Endothelial cell of umbilical vein (primary cell): ENCODE measurements at regions not wholly inside any gene's neighbourhood (a gene's known extent, or its start where the extent isn't known, plus 50 kb on each side); places are given as distances from the start of the nearest gene placed in this dataset.
"Not testable (repeated sequence)": the region's sequence is repeated elsewhere in the genome, so short reads cannot be mapped to it uniquely, and the experiment has no call there.

Experiments
- BruUV-seq: library from RNA; stranded (reverse); fragments of 400-500 nt; replicated peaks from 2 replicates; lab custom pipeline; 2021; lab: Mats Ljungman, UMichigan
- CTCF ChIA-PET: fragments of 300-600, 350-600 bp; sonication (Branson Sonifier 250); formaldehyde crosslinking; loops from one replicate; lab custom pipeline; 2021; ENCODE audit warnings: antibody characterized with exemption, inconsistent platforms; lab: Charles Lee
- POLR2A ChIA-PET: fragments of 300-600, 350-600 bp; sonication (Branson Sonifier 250); formaldehyde crosslinking; loops from one replicate; lab custom pipeline; 2021; ENCODE audit warnings: antibody characterized with exemption, inconsistent platforms; lab: Charles Lee
- DNase-seq: peaks from one replicate; pipeline ENCODE4 v3.0.0-alpha.2; 2011; ENCODE audit warnings: low read depth, low spot score
- FAIRE-seq: peaks from 2 replicates; lab custom pipeline; 2011; peaks lifted over from hg19 to GRCh38; lab: Jason Lieb, UNC
- H2AFZ ChIP-seq: 2 replicates; pipeline ENCODE4 v1.6.0; 2012; ENCODE audit warnings: low read depth, low read length, control low read depth, inconsistent platforms
- H3K27ac ChIP-seq: 2 replicates; pipeline ENCODE4 v1.5.1; 2011; ENCODE audit warnings: low read depth, mild to moderate bottlenecking, control low read depth, low read length, moderate library complexity; ENCODE audit not compliant: insufficient read depth
- H3K27me3 ChIP-seq, 2 experiments: 2 replicates each; pipeline versions ENCODE4 v1.6.0 to v1.6.1; 2011; ENCODE audit warnings: low read length in 2 of 2, mixed read lengths in 1 of 2; ENCODE audit not compliant: control insufficient read depth in 2 of 2, insufficient read depth in 2 of 2
- H3K36me3 ChIP-seq, 2 experiments: 2 replicates in 1 of 2; 3 replicates in 1 of 2; pipeline ENCODE4 v1.5.1; 2011; ENCODE audit warnings: low read length in 2 of 2, mild to moderate bottlenecking in 1 of 2, moderate library complexity in 1 of 2; ENCODE audit not compliant: control insufficient read depth in 2 of 2, insufficient read depth in 2 of 2; ENCODE audit errors: extremely low read depth in 1 of 2
- H3K4me1 ChIP-seq: 3 replicates; pipeline ENCODE4 v1.5.1; 2011; ENCODE audit warnings: mild to moderate bottlenecking, low read length; ENCODE audit not compliant: control insufficient read depth, insufficient read depth; ENCODE audit errors: extremely low read depth
- H3K4me2 ChIP-seq: 2 replicates; pipeline ENCODE4 v1.6.1; 2011; ENCODE audit warnings: low read length, control low read depth, mixed read lengths; ENCODE audit not compliant: insufficient read depth
- H3K4me3 ChIP-seq, 3 experiments: fragments of 200-600 bp in 1 of 3; sonication (generic), shearing (Covaris generic) in 1 of 3; replicated peaks in 1 of 3; 2 replicates each; pipeline ENCODE4 v1.5.1; 2011 to 2016; ENCODE audit warnings: control low read depth in 3 of 3, low read length in 3 of 3, mild to moderate bottlenecking in 2 of 3, inconsistent platforms in 1 of 3, low read depth in 1 of 3, moderate library complexity in 1 of 3; ENCODE audit not compliant: insufficient read depth in 1 of 3
- H3K79me2 ChIP-seq: 2 replicates; pipeline ENCODE4 v1.6.0; 2012; ENCODE audit warnings: low read length, inconsistent platforms; ENCODE audit not compliant: control insufficient read depth, insufficient read depth
- H3K9ac ChIP-seq: replicated peaks from 2 replicates; pipeline ENCODE3; 2011; ENCODE audit warnings: low read length, control low read depth; ENCODE audit not compliant: insufficient read depth; ENCODE audit errors: extremely low read depth
- H3K9me1 ChIP-seq: replicated peaks from 3 replicates; pipeline ENCODE4 v1.6.0; 2011; ENCODE audit warnings: mild to moderate bottlenecking, low read length; ENCODE audit not compliant: control insufficient read depth, insufficient read depth; ENCODE audit errors: extremely low read depth
- H3K9me3 ChIP-seq: replicated peaks from 2 replicates; pipeline ENCODE4 v1.5.1; 2012; ENCODE audit warnings: low read length, inconsistent platforms; ENCODE audit not compliant: control insufficient read depth, insufficient read depth
- H4K20me1 ChIP-seq: replicated peaks from 2 replicates; pipeline ENCODE3; 2011; ENCODE audit warnings: mild to moderate bottlenecking, low read length; ENCODE audit not compliant: control insufficient read depth, insufficient read depth; ENCODE audit errors: extremely low read depth
- CTCF ChIP-seq, 2 donors: IDR thresholded peaks; 1 replicate in 1 of 2; 2 replicates in 1 of 2; pipeline ENCODE4 v1.5.1; 2011; ENCODE audit warnings: low read length in 2 of 2, mild to moderate bottlenecking in 2 of 2, moderate library complexity in 2 of 2, control low read depth in 1 of 2, inconsistent platforms in 1 of 2, low read depth in 1 of 2; ENCODE audit not compliant: insufficient read depth in 1 of 2; ENCODE audit errors: extremely low read depth in 1 of 2
- EZH2 ChIP-seq: IDR thresholded peaks from 2 replicates; pipeline ENCODE4 v1.6.1; 2012; ENCODE audit warnings: borderline replicate concordance, low read depth, mild to moderate bottlenecking, moderate library complexity, low read length, inconsistent platforms; ENCODE audit not compliant: severe bottlenecking
- FOS ChIP-seq: IDR thresholded peaks from 2 replicates; pipeline ENCODE4 v1.6.1; 2011; ENCODE audit warnings: mild to moderate bottlenecking, low read length, moderate library complexity, borderline replicate concordance; ENCODE audit not compliant: insufficient read depth
- GATA2 ChIP-seq: IDR thresholded peaks from 2 replicates; pipeline ENCODE4 v1.7.0; 2011; ENCODE audit warnings: low read depth, mild to moderate bottlenecking, moderate library complexity, mixed read lengths, low read length; ENCODE audit not compliant: insufficient read length, insufficient read depth
- JUN ChIP-seq: IDR thresholded peaks from 2 replicates; pipeline ENCODE4 v1.6.1; 2011; ENCODE audit warnings: borderline replicate concordance, low read depth; ENCODE audit not compliant: insufficient read length, insufficient read depth
- MAX ChIP-seq: IDR thresholded peaks from 2 replicates; pipeline ENCODE4 v1.6.1; 2011; ENCODE audit not compliant: insufficient read depth, insufficient read length
- MYC ChIP-seq: IDR thresholded peaks from one replicate; pipeline ENCODE4 v1.6.1; 2011; ENCODE audit warnings: mild to moderate bottlenecking, low read depth, low read length
- POLR2A ChIP-seq: IDR thresholded peaks from 2 replicates; pipeline ENCODE4 v1.6.1; 2012; ENCODE audit warnings: low read depth, mild to moderate bottlenecking, control low read depth, low read length
- POLR2AphosphoS5 ChIP-seq: IDR thresholded peaks from 2 replicates; pipeline ENCODE4 v1.6.1; 2012; ENCODE audit warnings: low read depth, mild to moderate bottlenecking, control low read depth, low read length, moderate library complexity; ENCODE audit not compliant: insufficient read depth
- dilution Hi-C: fragments of 300-500 bp; cut with MboI; formaldehyde crosslinking; loops from one replicate; pipeline ENCODE4 v1.15.0; 2019; ENCODE audit warnings: low sequenced_read_pairs; ENCODE audit not compliant: extremely low pct_ligation_motif_present
- intact Hi-C: fragments of 100-400 bp; cut with micrococcal nuclease; formaldehyde crosslinking; loops from one replicate; pipeline ENCODE4 v1.10.0; 2022

- no peaks in the 10 kb centered on the region for H3K9me1 ChIP-seq
- no TSS peak for BruUV-seq
- no peak overlapping the region for H2AFZ ChIP-seq
- intact Hi-C loops (no loop called here), dilution Hi-C loops (no loop called here)
- H4K20me1 ChIP-seq = no peaks in the 10 kb centered on the region
- H3K79me2 ChIP-seq = no peaks in the 10 kb centered on the region
- no peak overlapping the region for H3K4me2 ChIP-seq
- H3K27ac ChIP-seq = no peak overlapping the region
- H3K9ac ChIP-seq = no peak overlapping the region
- POLR2A ChIA-PET = no interaction called here
- no peak for DNase-seq
- no peak overlapping the region for H3K4me3 ChIP-seq
- FAIRE-seq = no peak
- no peaks in the 10 kb centered on the region for H3K9me3 ChIP-seq
- no peaks in the 10 kb centered on the region for H3K4me1 ChIP-seq
- CTCF ChIA-PET = no interaction called here
- no peak for TF ChIP-seq FOS
- no peaks in the 10 kb centered on the region for H3K27me3 ChIP-seq
- H3K36me3 ChIP-seq = no peaks in the 10 kb centered on the region
Observed at GRCh38 chr14:40362856-40363255, 930.6 kb upstream of the FBXO33 start.

GRCh38 chr14:40354754-40355153 lies 922.5 kb upstream of the FBXO33 start:
- no peaks in the 10 kb centered on the region for H3K4me1 ChIP-seq
- CTCF ChIA-PET = no interaction called here
- POLR2A ChIA-PET = no interaction called here
- intact Hi-C loops (no loop called here), dilution Hi-C loops (no loop called here)
- H3K9me1 ChIP-seq = no peaks in the 10 kb centered on the region
- DNase-seq = no peak
- no TSS peak for BruUV-seq
- no peak for FAIRE-seq
- no peaks in the 10 kb centered on the region for H3K27me3 ChIP-seq
- peaks cover 4% of the 10 kb centered on the region for H3K9me3 ChIP-seq
- H3K36me3 ChIP-seq = no peaks in the 10 kb centered on the region
- H3K27ac ChIP-seq = no peak overlapping the region
- no peaks in the 10 kb centered on the region for H4K20me1 ChIP-seq
- no peak overlapping the region for H3K4me2 ChIP-seq
- TF ChIP-seq MYC = no peak
- TF ChIP-seq GATA2 = no peak
- no peak for TF ChIP-seq MAX
- TF ChIP-seq EZH2 = no peak
- TF ChIP-seq POLR2A = no peak
- no peak for TF ChIP-seq FOS
- TF ChIP-seq POLR2AphosphoS5 = no peak
- TF ChIP-seq JUN = no peak
- TF ChIP-seq CTCF (IDR thresholded peaks at IDR 0.05; ENCODE audit: extremely low read depth in 1 of 2, insufficient read depth in 1 of 2, low read depth in 1 of 2, low read length in 2 of 2) = no peak
- H3K79me2 ChIP-seq = no peaks in the 10 kb centered on the region
- H3K4me3 ChIP-seq = no peak overlapping the region
- no peak overlapping the region for H2AFZ ChIP-seq
- no peak overlapping the region for H3K9ac ChIP-seq

GRCh38 chr14:40348104-40348503 lies 915.9 kb upstream of the FBXO33 start:
- H3K9me1 ChIP-seq, DNase-seq, H3K9me3 ChIP-seq, intact Hi-C loops, H3K79me2 ChIP-seq, H4K20me1 ChIP-seq, H3K27me3 ChIP-seq, H2AFZ ChIP-seq, H3K4me1 ChIP-seq, dilution Hi-C loops, H3K4me3 ChIP-seq, H3K27ac ChIP-seq, POLR2A ChIA-PET, H3K36me3 ChIP-seq, FAIRE-seq, H3K4me2 ChIP-seq, H3K9ac ChIP-seq, CTCF ChIA-PET, BruUV-seq: not testable (repeated sequence)
